ENCODE measurements at regions not wholly inside any gene's neighbourhood (a gene's known extent, or its start where the extent isn't known, plus 50 kb on each side); places are given as distances from the start of the nearest gene placed in this dataset.

DNA sequence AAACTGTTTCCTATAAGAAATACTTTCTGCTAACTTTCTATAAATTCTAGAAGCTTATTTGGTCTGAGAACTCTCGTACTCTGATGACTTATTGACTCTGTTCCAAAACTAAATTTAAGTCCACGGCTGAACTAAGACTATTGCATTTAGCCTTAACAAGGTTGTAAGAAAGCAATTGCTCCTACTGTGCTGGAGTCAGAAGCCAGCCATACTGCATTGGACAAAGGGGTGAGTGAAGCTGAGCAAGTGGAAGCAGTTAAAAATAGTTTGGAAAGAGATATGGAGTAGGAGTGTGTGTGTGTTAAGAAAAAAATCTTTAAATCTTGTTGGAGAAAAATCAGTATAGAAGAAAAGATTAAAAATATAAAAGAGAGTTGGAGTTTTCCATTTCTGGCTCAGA, 1360.1 kb upstream of the CELF2 start:
- TF ChIP-seq, protein P1, sequence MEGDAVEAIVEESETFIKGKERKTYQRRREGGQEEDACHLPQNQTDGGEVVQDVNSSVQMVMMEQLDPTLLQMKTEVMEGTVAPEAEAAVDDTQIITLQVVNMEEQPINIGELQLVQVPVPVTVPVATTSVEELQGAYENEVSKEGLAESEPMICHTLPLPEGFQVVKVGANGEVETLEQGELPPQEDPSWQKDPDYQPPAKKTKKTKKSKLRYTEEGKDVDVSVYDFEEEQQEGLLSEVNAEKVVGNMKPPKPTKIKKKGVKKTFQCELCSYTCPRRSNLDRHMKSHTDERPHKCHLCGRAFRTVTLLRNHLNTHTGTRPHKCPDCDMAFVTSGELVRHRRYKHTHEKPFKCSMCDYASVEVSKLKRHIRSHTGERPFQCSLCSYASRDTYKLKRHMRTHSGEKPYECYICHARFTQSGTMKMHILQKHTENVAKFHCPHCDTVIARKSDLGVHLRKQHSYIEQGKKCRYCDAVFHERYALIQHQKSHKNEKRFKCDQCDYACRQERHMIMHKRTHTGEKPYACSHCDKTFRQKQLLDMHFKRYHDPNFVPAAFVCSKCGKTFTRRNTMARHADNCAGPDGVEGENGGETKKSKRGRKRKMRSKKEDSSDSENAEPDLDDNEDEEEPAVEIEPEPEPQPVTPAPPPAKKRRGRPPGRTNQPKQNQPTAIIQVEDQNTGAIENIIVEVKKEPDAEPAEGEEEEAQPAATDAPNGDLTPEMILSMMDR (IDR thresholded peaks at IDR 0.05; ENCODE audit: insufficient read depth, low read length, poor library complexity, severe bottlenecking): no peak
- no peak for TF ChIP-seq EZH2phosphoT487 (conservative IDR thresholded peaks at IDR 0.05; ENCODE audit: low read length)
